RWPE2 (cell line): ENCODE measurements at regions not wholly inside any gene's neighbourhood (a gene's known extent, or its start where the extent isn't known, plus 50 kb on each side); places are given as distances from the start of the nearest gene placed in this dataset.
"Not testable (repeated sequence)": the region's sequence is repeated elsewhere in the genome, so short reads cannot be mapped to it uniquely, and the experiment has no call there.

Source experiments
- ATAC-seq: fragments of 200-7000 bp; cut with Tn5 transposase; 3 replicates; pipeline ENCODE4 v1.9.1; 2021; ENCODE audit warnings: low read depth
- DNase-seq: peaks from one replicate; pipeline ENCODE4 v3.0.0-alpha.2; 2020; ENCODE audit warnings: low spot score
- H3K27ac ChIP-seq: fragments of 450-650 bp; 2 replicates; pipeline ENCODE4 v1.5.1; 2017; ENCODE audit warnings: mild to moderate bottlenecking; ENCODE audit not compliant: poor library complexity, severe bottlenecking
- H3K27me3 ChIP-seq: fragments of 250-450 bp; sonication (Bioruptor Pico); 2 replicates; pipeline ENCODE4 v1.5.1; 2021; ENCODE audit warnings: mild to moderate bottlenecking, moderate library complexity; ENCODE audit not compliant: insufficient read depth, poor library complexity, severe bottlenecking
- H3K36me3 ChIP-seq: fragments of 250-450 bp; sonication (Bioruptor Pico); 2 replicates; pipeline ENCODE4 v1.5.1; 2020; ENCODE audit warnings: low read depth, mild to moderate bottlenecking, moderate library complexity
- H3K4me1 ChIP-seq: fragments of 250-450 bp; sonication (Bioruptor Pico); 2 replicates; pipeline ENCODE4 v1.5.1; 2021; ENCODE audit warnings: mild to moderate bottlenecking, moderate library complexity; ENCODE audit not compliant: insufficient read depth, poor library complexity, severe bottlenecking
- H3K4me3 ChIP-seq: fragments of 250-450 bp; sonication (Bioruptor Pico); 2 replicates; pipeline ENCODE4 v1.5.1; 2021; ENCODE audit warnings: mild to moderate bottlenecking, moderate library complexity; ENCODE audit not compliant: severe bottlenecking
- H3K9me3 ChIP-seq: fragments of 250-450 bp; sonication (Bioruptor Pico); 2 replicates; pipeline ENCODE4 v1.5.1; 2021; ENCODE audit warnings: mild to moderate bottlenecking, moderate library complexity; ENCODE audit not compliant: severe bottlenecking
- CTCF ChIP-seq: fragments of 450-650 bp; IDR thresholded peaks from one replicate; pipeline ENCODE4 v1.5.1; 2017; ENCODE audit warnings: mild to moderate bottlenecking, moderate library complexity; ENCODE audit not compliant: poor library complexity, severe bottlenecking

GRCh38 chr4:33941854-33942253 lies 2302.5 kb downstream of the ARAP2 start:
- TF ChIP-seq CTCF, result no peak
- H3K9me3 ChIP-seq, result no peaks in the 10 kb centered on the region
- H3K4me3 ChIP-seq, result no peak overlapping the region
- no peaks in the 10 kb centered on the region for H3K27me3 ChIP-seq
- ATAC-seq (no peak), DNase-seq (no peak)
- no peaks in the 10 kb centered on the region for H3K4me1 ChIP-seq
- H3K36me3 ChIP-seq, result no peaks in the 10 kb centered on the region
- H3K27ac ChIP-seq, result no peak overlapping the region

GRCh38 chr4:33948921-33949320 lies 2295.4 kb downstream of the ARAP2 start:
- Histone ChIP-seq H3K4me3 (no peak overlapping the region), H3K27me3 (no peaks in the 10 kb centered on the region), H3K9me3 (no peaks in the 10 kb centered on the region), H3K4me1 (no peaks in the 10 kb centered on the region), H3K36me3 (no peaks in the 10 kb centered on the region), H3K27ac (no peak overlapping the region)
- no peak for DNase-seq
- no peak for TF ChIP-seq CTCF
- ATAC-seq, result no peak

GRCh38 chr4:33953848-33954247 lies 2290.5 kb downstream of the ARAP2 start:
- H3K27me3 ChIP-seq, H3K4me1 ChIP-seq, DNase-seq, H3K27ac ChIP-seq, H3K9me3 ChIP-seq, H3K4me3 ChIP-seq, H3K36me3 ChIP-seq, ATAC-seq: not testable (repeated sequence)

GRCh38 chr4:33954759-33955158 lies 2289.6 kb downstream of the ARAP2 start:
- no peak overlapping the region for H3K4me3 ChIP-seq
- no peaks in the 10 kb centered on the region for H3K9me3 ChIP-seq
- H3K27ac ChIP-seq, result no peak overlapping the region
- no peaks in the 10 kb centered on the region for H3K27me3 ChIP-seq
- ATAC-seq (no peak), DNase-seq (peak; percentile 28)
- no peaks in the 10 kb centered on the region for H3K36me3 ChIP-seq
- H3K4me1 ChIP-seq, result no peaks in the 10 kb centered on the region
- TF ChIP-seq CTCF, result no peak

GRCh38 chr4:33959519-33959918 lies 2284.8 kb downstream of the ARAP2 start:
- no peaks in the 10 kb centered on the region for H3K4me1 ChIP-seq
- no peak overlapping the region for H3K4me3 ChIP-seq
- no peaks in the 10 kb centered on the region for H3K36me3 ChIP-seq
- no peaks in the 10 kb centered on the region for H3K27me3 ChIP-seq
- DNase-seq, result no peak
- TF ChIP-seq CTCF, result no peak
- no peaks in the 10 kb centered on the region for H3K9me3 ChIP-seq
- no peak overlapping the region for H3K27ac ChIP-seq
- ATAC-seq, result peak; percentile 23; the same call in 1 of the 3 replicates
